Bronchial epithelial cell (primary cell): ENCODE measurements at regions not wholly inside any gene's neighbourhood (a gene's known extent, or its start where the extent isn't known, plus 50 kb on each side); places are given as distances from the start of the nearest gene placed in this dataset.

Source experiments
- DNase-seq: peaks from one replicate; pipeline ENCODE4 v3.0.0-alpha.2; 2010; ENCODE audit warnings: low read depth
- FAIRE-seq: peaks from 2 replicates; lab custom pipeline; 2011; peaks lifted over from hg19 to GRCh38; lab: Jason Lieb, UNC
- H3K27me3 ChIP-seq: 2 replicates; pipeline ENCODE4 v1.5.1; 2011; ENCODE audit warnings: low read length; ENCODE audit not compliant: control insufficient read depth, insufficient read depth
- H3K36me3 ChIP-seq: 2 replicates; pipeline ENCODE4 v1.5.1; 2011; ENCODE audit warnings: low read length; ENCODE audit not compliant: control insufficient read depth, insufficient read depth
- H3K4me3 ChIP-seq: 2 replicates; pipeline ENCODE4 v1.5.1; 2011; ENCODE audit warnings: mild to moderate bottlenecking, low read depth, low read length, control low read depth
- CTCF ChIP-seq: IDR thresholded peaks from 2 replicates; pipeline ENCODE4 v1.5.1; 2011; ENCODE audit warnings: mild to moderate bottlenecking, moderate library complexity, low read length, control low read depth, inconsistent platforms; ENCODE audit not compliant: insufficient read depth, severe bottlenecking

GRCh38 chr7:88522771-88523293, 216.1 kb upstream of the STEAP4 start:
- no peak for DNase-seq
- Histone ChIP-seq H3K27me3 (no peaks in the 10 kb centered on the region), H3K4me3 (no peak overlapping the region), H3K36me3 (no peaks in the 10 kb centered on the region)
- no peak for TF ChIP-seq CTCF
- FAIRE-seq, result no peak

DNA sequence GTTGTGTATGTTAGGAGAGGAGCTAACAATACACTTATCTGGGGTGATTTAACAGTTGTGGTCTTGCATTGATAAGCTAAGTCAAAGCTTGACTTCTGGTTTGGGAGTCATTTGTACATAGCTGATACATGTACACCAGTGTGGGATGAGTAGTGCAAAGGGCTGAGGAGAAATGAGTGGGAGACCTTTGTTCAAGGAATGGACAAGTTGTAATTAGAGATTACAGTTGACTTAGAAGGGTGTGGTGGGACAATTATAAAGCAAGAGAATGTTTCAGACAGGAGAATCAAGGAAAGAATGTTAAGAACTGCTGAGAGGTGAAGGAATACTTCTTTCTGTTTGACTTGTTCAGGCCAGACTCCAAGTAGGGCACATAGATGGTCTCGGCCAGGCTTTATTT, 209.7 kb upstream of the STEAP4 start:
- no peak for TF ChIP-seq CTCF
- DNase-seq, result no peak
- H3K36me3 ChIP-seq, result no peaks in the 10 kb centered on the region
- no peak overlapping the region for H3K4me3 ChIP-seq
- H3K27me3 ChIP-seq, result no peaks in the 10 kb centered on the region
- FAIRE-seq, result no peak

DNA sequence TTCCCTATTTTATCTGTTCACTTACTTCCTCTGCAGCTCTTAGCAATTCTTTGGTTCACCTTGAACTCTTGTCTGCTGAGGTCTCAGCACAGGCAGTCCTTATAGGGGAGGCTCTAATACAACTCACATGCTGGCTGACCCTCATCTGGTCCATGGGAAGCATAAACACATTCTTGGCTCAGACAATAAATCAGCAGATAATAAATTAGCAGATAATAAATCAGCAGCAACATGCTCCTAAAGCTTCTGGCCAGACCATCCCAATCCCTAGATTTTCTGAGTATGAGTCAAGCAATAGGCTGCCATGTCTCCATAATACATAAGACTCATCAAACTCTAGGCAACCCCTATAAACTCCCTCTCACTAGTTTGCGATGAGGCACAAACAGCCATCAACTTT, 208.6 kb upstream of the STEAP4 start:
- no peaks in the 10 kb centered on the region for H3K27me3 ChIP-seq
- no peaks in the 10 kb centered on the region for H3K36me3 ChIP-seq
- H3K4me3 ChIP-seq, result no peak overlapping the region
- DNase-seq (no peak), FAIRE-seq (no peak)
- no peak for TF ChIP-seq CTCF

- TF ChIP-seq CTCF, result no peak
- no peak for FAIRE-seq
- Histone ChIP-seq H3K36me3 (no peaks in the 10 kb centered on the region), H3K4me3 (no peak overlapping the region), H3K27me3 (no peaks in the 10 kb centered on the region)
- DNase-seq, result no peak
These were observed 202.6 kb upstream of the STEAP4 start for GRCh38 chr7:88509341-88509740.

- DNase-seq (no peak), FAIRE-seq (no peak)
- Histone ChIP-seq H3K27me3 (no peaks in the 10 kb centered on the region), H3K36me3 (no peaks in the 10 kb centered on the region), H3K4me3 (no peak overlapping the region)
- no peak for TF ChIP-seq CTCF
These were observed 193.4 kb upstream of the STEAP4 start for GRCh38 chr7:88500131-88500530.

GRCh38 chr7:88495881-88496725, 189.4 kb upstream of the STEAP4 start:
- no peaks in the 10 kb centered on the region for H3K27me3 ChIP-seq
- DNase-seq (no peak), FAIRE-seq (no peak)
- H3K4me3 ChIP-seq, result no peak overlapping the region
- TF ChIP-seq CTCF, result no peak
- H3K36me3 ChIP-seq, result no peaks in the 10 kb centered on the region
